ENCODE measurements at regions not wholly inside any gene's neighbourhood (a gene's known extent, or its start where the extent isn't known, plus 50 kb on each side); places are given as distances from the start of the nearest gene placed in this dataset.

DNA sequence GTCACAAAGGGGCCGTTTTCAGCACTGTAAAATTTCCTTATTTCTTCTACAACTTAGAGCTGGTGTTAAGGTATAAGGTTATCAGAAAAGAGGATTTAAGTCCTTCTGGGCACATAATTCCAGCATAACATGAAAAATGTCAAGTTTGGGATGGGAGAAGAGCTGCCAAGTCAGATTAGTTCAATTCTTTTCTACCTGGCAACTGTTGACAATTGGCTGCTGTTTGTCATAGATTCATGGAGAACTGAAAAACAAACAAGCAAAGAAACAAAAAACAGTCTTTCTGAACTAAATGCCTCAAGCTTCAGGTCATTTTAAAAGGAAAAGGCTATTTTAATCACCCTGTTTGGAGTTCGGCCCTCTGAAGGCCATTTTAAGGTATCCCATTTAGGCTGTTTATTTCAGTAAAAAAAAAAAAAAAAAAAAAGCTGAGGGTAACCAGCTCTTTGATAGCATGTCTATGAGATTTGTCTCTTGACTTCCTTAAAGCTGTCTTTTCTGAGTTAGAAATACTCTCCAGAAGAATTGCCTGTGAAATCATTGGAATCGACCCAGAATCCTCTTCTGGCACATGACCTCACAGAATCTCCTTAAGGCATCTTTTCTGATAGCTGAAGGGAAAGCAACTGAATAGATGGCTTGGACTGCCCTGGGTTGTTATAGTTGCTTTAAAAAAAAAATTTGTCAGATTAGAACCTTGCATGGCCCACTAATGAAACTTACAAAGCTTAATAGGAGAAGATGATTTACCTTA is 173.3 kb downstream of the SEMA6D start:
- TF ChIP-seq JUN (CRISPR knock-in tag; IDR thresholded peaks at IDR 0.05), result no peak
- TF ChIP-seq, protein P1, sequence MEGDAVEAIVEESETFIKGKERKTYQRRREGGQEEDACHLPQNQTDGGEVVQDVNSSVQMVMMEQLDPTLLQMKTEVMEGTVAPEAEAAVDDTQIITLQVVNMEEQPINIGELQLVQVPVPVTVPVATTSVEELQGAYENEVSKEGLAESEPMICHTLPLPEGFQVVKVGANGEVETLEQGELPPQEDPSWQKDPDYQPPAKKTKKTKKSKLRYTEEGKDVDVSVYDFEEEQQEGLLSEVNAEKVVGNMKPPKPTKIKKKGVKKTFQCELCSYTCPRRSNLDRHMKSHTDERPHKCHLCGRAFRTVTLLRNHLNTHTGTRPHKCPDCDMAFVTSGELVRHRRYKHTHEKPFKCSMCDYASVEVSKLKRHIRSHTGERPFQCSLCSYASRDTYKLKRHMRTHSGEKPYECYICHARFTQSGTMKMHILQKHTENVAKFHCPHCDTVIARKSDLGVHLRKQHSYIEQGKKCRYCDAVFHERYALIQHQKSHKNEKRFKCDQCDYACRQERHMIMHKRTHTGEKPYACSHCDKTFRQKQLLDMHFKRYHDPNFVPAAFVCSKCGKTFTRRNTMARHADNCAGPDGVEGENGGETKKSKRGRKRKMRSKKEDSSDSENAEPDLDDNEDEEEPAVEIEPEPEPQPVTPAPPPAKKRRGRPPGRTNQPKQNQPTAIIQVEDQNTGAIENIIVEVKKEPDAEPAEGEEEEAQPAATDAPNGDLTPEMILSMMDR (IDR thresholded peaks at IDR 0.05), result no peak
- TF ChIP-seq ZNF138 (CRISPR knock-in tag; conservative IDR thresholded peaks at IDR 0.05), result no peak
- no peak for TF ChIP-seq NR2C2 (CRISPR knock-in tag; IDR thresholded peaks at IDR 0.05)
- TF ChIP-seq ZNF423 (CRISPR knock-in tag; IDR thresholded peaks at IDR 0.05), result no peak
- TF ChIP-seq KAT7 (CRISPR knock-in tag; IDR thresholded peaks at IDR 0.05; ENCODE audit: borderline replicate concordance), result no peak
- TF ChIP-seq, protein P2, sequence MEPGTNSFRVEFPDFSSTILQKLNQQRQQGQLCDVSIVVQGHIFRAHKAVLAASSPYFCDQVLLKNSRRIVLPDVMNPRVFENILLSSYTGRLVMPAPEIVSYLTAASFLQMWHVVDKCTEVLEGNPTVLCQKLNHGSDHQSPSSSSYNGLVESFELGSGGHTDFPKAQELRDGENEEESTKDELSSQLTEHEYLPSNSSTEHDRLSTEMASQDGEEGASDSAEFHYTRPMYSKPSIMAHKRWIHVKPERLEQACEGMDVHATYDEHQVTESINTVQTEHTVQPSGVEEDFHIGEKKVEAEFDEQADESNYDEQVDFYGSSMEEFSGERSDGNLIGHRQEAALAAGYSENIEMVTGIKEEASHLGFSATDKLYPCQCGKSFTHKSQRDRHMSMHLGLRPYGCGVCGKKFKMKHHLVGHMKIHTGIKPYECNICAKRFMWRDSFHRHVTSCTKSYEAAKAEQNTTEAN (CRISPR knock-in tag; IDR thresholded peaks at IDR 0.05), result no peak
- TF ChIP-seq, protein P3, sequence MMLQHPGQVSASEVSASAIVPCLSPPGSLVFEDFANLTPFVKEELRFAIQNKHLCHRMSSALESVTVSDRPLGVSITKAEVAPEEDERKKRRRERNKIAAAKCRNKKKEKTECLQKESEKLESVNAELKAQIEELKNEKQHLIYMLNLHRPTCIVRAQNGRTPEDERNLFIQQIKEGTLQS (CRISPR knock-in tag; conservative IDR thresholded peaks at IDR 0.05), result no peak
- TF ChIP-seq, protein P4, sequence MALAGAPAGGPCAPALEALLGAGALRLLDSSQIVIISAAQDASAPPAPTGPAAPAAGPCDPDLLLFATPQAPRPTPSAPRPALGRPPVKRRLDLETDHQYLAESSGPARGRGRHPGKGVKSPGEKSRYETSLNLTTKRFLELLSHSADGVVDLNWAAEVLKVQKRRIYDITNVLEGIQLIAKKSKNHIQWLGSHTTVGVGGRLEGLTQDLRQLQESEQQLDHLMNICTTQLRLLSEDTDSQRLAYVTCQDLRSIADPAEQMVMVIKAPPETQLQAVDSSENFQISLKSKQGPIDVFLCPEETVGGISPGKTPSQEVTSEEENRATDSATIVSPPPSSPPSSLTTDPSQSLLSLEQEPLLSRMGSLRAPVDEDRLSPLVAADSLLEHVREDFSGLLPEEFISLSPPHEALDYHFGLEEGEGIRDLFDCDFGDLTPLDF (CRISPR knock-in tag; IDR thresholded peaks at IDR 0.05), result no peak
- no peak for TF ChIP-seq RELA (CRISPR knock-in tag; IDR thresholded peaks at IDR 0.05; ENCODE audit: borderline replicate concordance)
- TF ChIP-seq, protein P5, sequence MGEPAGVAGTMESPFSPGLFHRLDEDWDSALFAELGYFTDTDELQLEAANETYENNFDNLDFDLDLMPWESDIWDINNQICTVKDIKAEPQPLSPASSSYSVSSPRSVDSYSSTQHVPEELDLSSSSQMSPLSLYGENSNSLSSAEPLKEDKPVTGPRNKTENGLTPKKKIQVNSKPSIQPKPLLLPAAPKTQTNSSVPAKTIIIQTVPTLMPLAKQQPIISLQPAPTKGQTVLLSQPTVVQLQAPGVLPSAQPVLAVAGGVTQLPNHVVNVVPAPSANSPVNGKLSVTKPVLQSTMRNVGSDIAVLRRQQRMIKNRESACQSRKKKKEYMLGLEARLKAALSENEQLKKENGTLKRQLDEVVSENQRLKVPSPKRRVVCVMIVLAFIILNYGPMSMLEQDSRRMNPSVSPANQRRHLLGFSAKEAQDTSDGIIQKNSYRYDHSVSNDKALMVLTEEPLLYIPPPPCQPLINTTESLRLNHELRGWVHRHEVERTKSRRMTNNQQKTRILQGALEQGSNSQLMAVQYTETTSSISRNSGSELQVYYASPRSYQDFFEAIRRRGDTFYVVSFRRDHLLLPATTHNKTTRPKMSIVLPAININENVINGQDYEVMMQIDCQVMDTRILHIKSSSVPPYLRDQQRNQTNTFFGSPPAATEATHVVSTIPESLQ (CRISPR knock-in tag; IDR thresholded peaks at IDR 0.05), result no peak
